ENCODE measurements at regions not wholly inside any gene's neighbourhood (a gene's known extent, or its start where the extent isn't known, plus 50 kb on each side); places are given as distances from the start of the nearest gene placed in this dataset.

DNA sequence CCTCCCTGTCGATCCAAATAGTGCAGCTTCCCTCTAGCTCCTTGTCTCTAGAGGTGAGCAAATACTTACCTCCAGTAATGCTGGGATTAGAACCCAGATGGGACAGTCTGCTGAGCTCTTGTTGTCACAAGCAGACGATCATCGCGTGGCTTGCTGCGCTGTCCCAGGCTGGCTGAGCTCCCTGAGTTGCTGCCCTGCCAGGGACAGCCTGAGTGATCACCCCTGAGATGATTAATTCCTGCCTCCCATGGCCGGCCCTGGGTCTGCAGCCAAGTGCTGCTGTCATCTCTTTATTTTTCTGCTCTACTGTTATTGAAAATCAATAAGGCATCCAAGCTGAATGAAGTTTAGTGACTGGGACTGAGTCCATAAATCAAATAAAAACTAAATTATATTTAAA is 94.0 kb upstream of the ALDH1B1 start:
- peaks cover 18% of the 10 kb centered on the region for H3K4me1 ChIP-seq
- DNase-seq (peak in 1 of 2 donors; percentile 33), ATAC-seq (peak in 3 of 4 donors; percentile 68 to 93 (median 85))
- no peaks in the 10 kb centered on the region for H3K9me3 ChIP-seq
- no peak overlapping the region for H3K27ac ChIP-seq
- no peaks in the 10 kb centered on the region for H3K27me3 ChIP-seq (ENCODE audit: insufficient read depth in 3 of 3, low read length in 2 of 3)
- H3K36me3 ChIP-seq (ENCODE audit: insufficient read depth in 1 of 2, low read depth in 1 of 2), result no peaks in the 10 kb centered on the region
- WGBS, 3 donors, result 26 to 37% (median 29%) methylated on average over 6 of the region's 6 CpGs
- intact Hi-C loops (cut with DNase I), result no loop called here
- no peak for TF ChIP-seq CTCF (IDR thresholded peaks at IDR 0.05)
- no peak overlapping the region for H3K4me3 ChIP-seq

- Histone ChIP-seq H3K9me3 (no peaks in the 10 kb centered on the region), H3K4me1 (peaks cover 18% of the 10 kb centered on the region), H3K27ac (no peak overlapping the region), H3K4me3 (no peak overlapping the region), H3K36me3 (ENCODE audit: insufficient read depth in 1 of 2, low read depth in 1 of 2) (no peaks in the 10 kb centered on the region), H3K27me3 (ENCODE audit: insufficient read depth in 3 of 3, low read length in 2 of 3) (no peaks in the 10 kb centered on the region)
- no peak for DNase-seq
- TF ChIP-seq CTCF (IDR thresholded peaks at IDR 0.05), result no peak
- intact Hi-C loops (cut with DNase I), result no loop called here
- no peak for ATAC-seq
- 74 to 91% (median 88%) methylated on average over 1 of the region's 1 CpG for WGBS, 3 donors
Observed at GRCh38 chr9:38296807-38297206, 95.7 kb upstream of the ALDH1B1 start.

DNA sequence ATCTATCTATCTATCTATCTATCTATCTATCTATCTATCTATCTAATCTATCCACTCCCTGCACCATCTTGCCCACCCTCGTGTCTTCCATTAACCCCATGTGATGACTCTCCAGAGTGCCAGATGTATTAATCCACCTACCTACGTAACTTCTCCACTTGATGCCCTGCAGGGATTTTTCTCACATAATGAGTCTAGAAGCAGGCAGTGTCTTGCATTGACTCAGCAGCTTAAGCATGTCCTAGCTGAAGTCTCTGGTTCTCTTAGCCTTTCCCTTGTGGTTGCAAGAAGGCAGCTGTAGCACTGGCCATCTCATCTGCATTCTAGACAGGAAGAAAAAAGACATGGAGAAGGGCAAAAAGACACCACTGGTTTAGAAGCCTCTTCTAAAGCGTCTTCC is 96.7 kb upstream of the ALDH1B1 start:
- Histone ChIP-seq H3K4me3 (no peak overlapping the region), H3K9me3 (no peaks in the 10 kb centered on the region), H3K27me3 (ENCODE audit: insufficient read depth in 3 of 3, low read length in 2 of 3) (no peaks in the 10 kb centered on the region), H3K4me1 (peaks cover 18% of the 10 kb centered on the region), H3K36me3 (ENCODE audit: insufficient read depth in 1 of 2, low read depth in 1 of 2) (no peaks in the 10 kb centered on the region), H3K27ac (no peak overlapping the region)
- intact Hi-C loops (cut with DNase I), result no loop called here
- DNase-seq (no peak), ATAC-seq (no peak)
- TF ChIP-seq CTCF (IDR thresholded peaks at IDR 0.05), result no peak
- WGBS, 3 donors, result 88 to 94% (median 93%) methylated on average over 3 of the region's 3 CpGs

DNA sequence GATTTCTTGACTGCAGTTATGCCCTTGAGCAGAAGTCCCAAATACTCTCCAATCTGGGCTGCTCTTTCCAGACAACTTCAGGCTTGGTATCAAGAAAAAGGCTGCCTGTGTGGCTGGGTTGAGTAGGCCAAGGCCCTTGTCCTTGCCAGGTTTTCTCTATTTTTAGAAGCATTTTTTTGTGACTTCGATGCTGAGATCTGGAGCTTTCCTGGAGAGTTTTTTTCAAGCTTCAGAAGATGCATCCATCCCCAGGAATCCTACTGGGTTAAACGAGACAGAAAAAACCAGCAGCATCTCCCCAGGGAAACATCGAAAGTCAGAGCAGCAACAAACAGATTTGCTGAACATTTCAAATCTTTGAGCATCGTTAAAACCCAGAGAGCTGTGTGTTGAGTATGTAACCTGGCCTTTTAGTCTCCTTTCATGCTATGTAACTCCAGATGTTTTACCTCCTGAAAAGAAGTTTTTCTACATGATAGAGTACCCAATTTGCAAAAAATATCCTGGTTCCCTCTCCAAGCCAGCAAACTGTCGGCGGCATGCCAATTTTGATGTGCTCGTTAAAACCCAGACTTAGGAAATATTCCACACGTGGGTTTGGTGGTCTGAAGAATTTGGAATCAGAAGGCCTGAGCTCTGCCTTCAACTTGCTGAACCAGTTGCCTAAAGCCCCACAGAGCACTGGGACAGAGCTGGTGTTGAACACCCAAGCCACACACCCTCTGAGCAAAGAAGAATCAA is 98.1 kb upstream of the ALDH1B1 start:
- Histone ChIP-seq H3K4me3 (no peak overlapping the region), H3K9me3 (no peaks in the 10 kb centered on the region), H3K27ac (no peak overlapping the region), H3K36me3 (ENCODE audit: insufficient read depth in 1 of 2, low read depth in 1 of 2) (no peaks in the 10 kb centered on the region), H3K4me1 (peaks cover 7% of the 10 kb centered on the region), H3K27me3 (ENCODE audit: insufficient read depth in 3 of 3, low read length in 2 of 3) (no peaks in the 10 kb centered on the region)
- DNase-seq (no peak), ATAC-seq (no peak)
- intact Hi-C loops (cut with DNase I), result no loop called here
- WGBS, 3 donors, result 30 to 46% (median 31%) methylated on average over 8 of the region's 8 CpGs
- TF ChIP-seq CTCF (IDR thresholded peaks at IDR 0.05), result no peak

DNA sequence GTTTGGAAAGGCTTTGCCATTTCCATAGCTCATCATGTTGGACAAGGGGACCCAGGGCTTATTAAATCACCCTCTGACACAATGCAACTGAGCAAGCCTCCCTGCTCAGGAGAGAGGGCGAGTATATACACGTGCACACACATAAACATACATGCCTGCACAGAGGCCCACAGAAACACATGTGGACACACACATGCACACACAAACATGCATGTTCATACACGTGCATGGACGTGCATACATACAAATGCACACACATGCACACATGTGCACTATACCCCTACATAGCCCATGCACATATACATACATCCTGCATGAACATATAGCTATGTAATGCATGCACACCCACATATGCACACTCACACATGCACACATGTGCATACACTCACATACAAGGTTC is 99.5 kb upstream of the ALDH1B1 start:
- TF ChIP-seq CTCF (IDR thresholded peaks at IDR 0.05), result no peak
- H3K27me3 ChIP-seq (ENCODE audit: insufficient read depth in 3 of 3, low read length in 2 of 3), result no peaks in the 10 kb centered on the region
- no peak overlapping the region for H3K27ac ChIP-seq
- intact Hi-C loops (cut with DNase I), result no loop called here
- no peaks in the 10 kb centered on the region for H3K9me3 ChIP-seq
- no peak for DNase-seq
- 90 to 94% (median 92%) methylated on average over 4 of the region's 4 CpGs for WGBS, 3 donors
- no peaks in the 10 kb centered on the region for H3K36me3 ChIP-seq (ENCODE audit: insufficient read depth in 1 of 2, low read depth in 1 of 2)
- no peak overlapping the region for H3K4me3 ChIP-seq
- no peak for ATAC-seq
- H3K4me1 ChIP-seq, result no peaks in the 10 kb centered on the region
